SIG-M5 (cell line): ENCODE measurements at regions not wholly inside any gene's neighbourhood (a gene's known extent, or its start where the extent isn't known, plus 50 kb on each side); places are given as distances from the start of the nearest gene placed in this dataset.
"Not testable (repeated sequence)": the region's sequence is repeated elsewhere in the genome, so short reads cannot be mapped to it uniquely, and the experiment has no call there.

ENCODE experiments used
- DNase-seq: peaks from one replicate; lab custom pipeline; 2025; lab: John Stamatoyannopoulos, UW

- no peak for DNase-seq
Measured at GRCh38 chr5:82754036-82754746, 323.0 kb downstream of the TMEM167A start.

- no peak for DNase-seq
Measured at GRCh38 chr5:82753374-82753773, 323.8 kb downstream of the TMEM167A start.

DNA sequence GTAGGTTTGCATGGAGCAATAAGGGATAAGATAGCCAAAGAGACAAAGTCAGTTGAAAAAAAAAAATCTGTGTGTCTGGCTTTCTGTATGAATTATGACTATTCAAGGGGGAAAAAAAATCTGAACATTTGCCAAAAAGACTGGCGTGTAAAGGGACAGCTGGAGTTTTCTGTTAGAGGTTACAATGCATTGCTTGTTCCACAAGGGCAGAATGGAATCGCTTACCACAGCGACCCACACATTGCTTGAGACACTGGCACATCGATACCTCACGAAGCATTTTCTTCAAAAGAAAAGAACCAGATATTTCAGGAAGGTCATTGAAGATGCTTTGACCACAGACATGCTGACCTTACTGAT is 327.8 kb downstream of the TMEM167A start:
- no peak for DNase-seq

DNA sequence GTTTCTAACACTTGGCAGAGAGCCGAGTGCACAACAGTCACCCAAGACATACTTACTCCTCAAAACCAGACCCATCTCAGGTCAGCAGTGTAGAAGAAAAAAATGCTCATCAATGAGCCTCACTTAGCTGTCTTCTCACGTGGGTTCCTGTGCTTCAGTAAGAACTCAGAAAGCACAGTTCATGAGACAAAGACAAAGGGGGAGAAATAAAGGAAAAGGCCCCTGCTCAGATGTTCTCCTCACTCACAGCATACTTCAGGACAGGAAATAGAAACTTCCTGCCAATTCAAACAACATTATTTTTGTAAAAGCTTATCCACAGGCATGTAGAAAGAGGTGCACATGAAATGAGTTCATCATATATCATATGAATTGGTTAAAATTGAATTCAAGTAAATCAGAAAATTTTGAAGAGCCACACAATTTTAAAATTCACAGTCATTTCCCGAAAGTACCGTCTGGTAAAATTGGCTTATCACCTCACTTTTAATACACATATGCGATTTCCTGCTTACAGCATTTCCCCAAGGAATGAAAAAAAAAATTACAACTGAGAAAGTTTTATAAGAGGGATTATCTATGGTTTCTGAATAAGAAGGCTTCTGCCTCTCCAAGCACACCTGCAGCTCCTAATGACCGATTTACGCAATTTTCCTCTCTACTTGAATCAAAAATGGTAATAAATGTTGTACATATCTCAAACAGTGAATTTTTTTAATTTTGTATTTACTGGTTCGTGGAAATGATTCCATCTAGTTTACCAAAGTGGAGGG is 328.3 kb downstream of the TMEM167A start:
- no peak for DNase-seq

DNA sequence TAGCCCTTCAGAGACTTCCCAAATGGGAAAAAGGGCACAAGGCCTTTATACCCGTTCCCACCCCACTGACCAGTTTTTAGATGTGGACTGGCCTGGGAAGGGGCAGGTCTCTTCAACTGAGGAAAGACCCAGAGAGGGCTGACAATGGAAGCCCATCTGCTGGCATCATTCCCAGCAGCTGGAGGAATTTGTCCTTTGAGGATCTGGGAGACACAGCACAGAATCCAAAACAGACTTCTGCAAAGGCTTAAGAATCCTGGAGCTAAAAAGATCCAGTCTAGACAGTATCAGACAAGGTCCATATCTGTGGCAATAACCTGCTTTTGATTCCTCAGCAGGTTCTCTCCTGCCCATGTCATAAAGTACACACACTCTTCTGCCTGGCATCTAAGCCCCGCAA is 329.2 kb downstream of the TMEM167A start:
- no peak for DNase-seq

DNA sequence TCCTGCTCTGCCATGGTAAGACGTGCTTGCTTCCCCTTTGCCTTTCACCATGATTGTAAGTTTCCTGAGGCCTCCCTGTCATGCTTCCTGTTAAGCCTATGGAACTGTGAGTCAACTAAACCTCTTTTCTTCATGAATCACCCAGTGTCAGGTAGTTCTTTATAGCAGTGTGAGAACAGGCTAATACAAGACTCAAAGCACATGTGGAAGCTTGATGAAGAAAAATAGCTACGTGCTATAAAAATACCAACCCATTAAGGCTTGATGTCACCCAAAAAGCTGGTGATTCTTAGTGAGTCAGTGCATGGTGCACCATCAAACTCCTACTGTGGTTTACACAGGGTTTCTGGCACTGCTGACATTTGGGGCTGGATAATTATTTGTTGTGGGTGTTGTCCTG is 332.2 kb downstream of the TMEM167A start:
- no peak for DNase-seq

DNA sequence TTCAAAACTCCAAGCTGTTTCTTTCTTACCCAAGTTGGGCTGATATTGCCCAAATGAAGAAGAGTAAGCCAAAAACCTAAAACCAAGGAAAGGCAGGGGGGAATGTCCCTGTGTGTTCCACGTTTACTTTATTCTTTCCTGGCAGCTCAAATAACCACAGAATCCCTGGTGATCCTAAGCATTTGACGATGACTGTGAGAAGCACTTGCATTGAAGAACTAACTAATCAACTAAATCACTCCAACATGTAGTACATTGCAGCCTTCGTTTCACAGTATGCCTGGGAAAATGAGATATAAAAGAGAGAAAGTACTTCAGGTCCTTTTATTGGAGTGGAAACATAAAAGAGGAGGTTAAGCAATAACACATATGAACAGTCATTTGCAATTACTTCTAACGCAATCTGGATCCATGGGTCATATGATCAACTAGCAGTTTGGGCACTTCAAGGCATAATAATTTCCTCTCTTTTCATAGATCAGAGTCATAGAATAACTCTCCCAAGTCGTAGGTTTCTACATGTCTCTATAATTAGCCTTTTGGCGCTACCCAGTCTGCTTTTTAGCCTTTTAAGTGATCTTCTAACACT is 338.4 kb downstream of the TMEM167A start:
- DNase-seq: no peak

DNA sequence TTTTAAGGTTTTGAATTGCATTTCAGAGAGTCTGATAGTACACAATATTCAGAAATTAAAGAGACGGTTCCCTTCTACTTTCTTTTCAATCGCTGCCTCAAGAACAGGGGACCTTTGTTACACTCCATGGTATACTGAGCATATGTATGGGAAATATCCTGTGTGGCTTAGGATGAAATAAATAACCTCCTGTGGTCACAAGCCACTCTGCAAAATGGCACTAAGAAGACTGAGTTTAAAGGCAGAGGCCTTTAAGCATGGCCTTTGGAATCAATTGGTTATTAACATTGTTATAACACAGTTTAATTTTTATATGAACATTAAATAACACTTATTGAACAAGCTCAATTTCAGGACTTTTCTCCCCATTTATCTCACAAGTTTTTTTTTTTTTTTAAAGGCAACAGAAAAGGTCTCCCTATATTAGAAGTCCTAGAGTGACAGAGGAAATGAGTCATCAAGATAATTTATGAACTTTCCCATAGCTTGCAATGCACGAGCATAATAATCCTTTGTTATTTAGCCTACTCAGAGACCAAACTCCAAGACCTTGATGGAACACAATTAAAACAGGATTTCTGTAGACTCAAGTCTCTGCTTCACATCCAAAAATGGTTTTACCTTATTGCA is 341.9 kb downstream of the TMEM167A start:
- DNase-seq: no peak

DNA sequence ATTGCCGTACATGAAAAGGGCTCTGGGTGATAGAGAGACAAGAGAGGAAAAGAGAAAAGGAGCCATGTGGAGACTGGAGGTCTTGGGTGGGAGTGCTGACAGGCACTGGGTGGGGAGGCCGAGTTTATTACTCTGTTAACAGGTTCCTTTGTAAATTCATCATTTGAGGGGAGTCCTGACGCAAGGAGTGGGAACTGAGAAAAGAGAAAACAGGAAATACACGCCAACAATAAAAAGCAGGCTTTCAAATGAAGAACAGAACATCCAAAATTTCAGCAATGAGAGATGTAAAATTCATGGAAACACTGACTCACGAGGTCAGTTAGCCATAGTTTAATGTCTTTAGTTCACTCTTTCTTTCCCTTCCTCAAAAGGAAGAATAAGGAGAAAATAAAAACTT is 342.8 kb downstream of the TMEM167A start:
- no peak for DNase-seq

DNA sequence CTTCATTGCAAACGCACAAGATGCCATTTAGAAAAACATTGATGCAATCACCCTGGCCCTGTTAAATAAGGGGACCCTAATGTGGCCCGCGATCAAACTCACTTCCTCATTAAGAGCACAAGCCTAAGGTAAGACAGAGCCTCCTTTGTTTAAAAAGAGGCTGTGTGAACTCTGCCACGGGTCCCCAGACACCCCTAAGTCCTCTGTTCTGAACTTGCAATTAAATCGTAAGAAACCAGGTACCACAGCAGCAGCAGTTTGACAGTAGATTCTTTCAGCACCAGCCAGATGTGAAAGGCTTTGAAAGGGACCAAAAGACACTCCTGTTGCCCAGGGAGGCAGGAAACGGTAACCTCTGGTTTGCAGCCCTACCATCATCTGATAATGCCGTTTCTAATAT is 346.3 kb downstream of the TMEM167A start:
- no peak for DNase-seq

GRCh38 chr5:82728926-82729702 is 348.1 kb downstream of the TMEM167A start:
- no peak for DNase-seq

GRCh38 chr5:82723168-82723567 is 354.0 kb downstream of the TMEM167A start:
- DNase-seq: no peak

GRCh38 chr5:82721087-82721410 is 356.1 kb downstream of the TMEM167A start:
- DNase-seq: no peak

DNA sequence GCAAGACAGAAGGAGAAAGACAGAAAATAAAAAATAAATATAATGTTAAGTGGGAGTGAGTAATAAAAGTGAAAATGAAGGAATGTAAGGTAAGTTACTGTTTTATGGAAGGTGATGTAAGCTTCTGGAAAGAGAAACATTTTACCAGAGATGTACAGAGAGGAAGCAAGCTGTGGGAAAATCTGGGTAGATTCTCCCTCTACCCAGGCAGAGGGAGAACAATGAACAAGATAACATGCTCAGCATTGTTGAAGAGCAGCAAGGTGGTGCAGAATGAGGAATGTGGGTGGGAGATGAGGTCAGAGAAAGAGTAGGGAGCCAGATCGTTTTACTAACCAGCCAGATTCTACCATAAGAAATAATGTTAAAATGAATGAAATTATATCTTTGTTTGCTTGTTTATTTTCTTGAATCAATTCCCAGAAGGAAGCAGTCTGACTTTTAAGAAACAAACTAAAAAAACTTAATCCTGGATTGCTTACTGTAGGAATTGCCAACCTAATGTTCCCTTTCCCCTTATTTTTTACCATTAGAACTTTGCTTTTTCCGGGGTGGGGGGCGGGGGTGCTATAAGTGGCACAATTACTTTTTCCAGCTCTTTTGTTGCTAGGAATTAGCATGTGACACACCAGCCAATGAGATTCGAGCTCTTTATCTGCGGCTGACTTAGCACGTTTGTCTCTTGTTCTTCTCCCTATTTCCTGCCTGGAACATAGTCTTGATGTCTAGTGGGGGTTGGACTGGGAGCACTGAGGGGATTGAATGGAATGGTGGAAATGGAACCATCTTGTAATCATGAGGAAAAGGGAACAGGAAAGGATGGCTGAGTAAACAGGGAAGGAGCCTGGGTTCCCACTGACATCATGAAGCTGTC is 356.7 kb downstream of the TMEM167A start:
- no peak for DNase-seq

DNA sequence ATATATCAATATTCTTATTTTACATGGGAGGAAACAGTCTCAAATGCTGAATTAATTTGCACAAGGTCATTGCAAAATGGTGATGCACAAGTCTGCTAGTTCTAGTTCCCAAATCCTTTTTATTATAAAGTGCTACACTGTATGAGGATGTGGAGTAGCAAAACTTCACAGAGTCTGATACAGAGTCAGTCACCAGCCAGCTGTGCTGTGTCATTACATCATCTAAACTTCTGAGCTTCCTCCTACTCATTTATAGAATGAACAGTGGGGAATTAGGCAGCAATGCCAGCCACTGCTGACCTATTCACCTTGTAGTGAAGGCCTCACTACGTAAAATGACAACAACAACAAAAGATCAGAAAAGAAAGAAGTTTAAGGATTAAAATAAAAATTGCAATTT is 357.8 kb downstream of the TMEM167A start:
- DNase-seq: peak; percentile 13

DNA sequence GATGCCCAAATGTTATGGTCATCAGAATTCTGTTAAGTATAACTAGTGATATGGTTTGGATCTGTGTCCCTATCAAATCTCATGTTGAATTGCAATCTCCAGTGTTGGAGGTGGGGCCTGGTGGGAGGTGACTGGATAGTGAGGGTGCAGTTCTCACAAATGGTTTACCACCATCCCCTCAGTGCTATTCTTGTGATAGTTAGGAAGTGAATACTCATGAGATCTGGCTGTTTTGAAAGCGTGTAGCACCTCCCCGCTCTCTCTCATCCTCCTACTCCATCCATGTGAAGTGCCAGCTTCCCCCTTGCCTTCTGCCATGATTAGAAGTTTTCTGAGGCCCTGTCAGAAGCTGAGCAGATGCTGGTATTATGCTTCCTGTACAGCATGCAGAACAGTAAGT is 359.5 kb downstream of the TMEM167A start:
- DNase-seq: no peak

- not testable (repeated sequence) for DNase-seq
Measured at GRCh38 chr5:82714732-82715131, 362.5 kb downstream of the TMEM167A start.

DNA sequence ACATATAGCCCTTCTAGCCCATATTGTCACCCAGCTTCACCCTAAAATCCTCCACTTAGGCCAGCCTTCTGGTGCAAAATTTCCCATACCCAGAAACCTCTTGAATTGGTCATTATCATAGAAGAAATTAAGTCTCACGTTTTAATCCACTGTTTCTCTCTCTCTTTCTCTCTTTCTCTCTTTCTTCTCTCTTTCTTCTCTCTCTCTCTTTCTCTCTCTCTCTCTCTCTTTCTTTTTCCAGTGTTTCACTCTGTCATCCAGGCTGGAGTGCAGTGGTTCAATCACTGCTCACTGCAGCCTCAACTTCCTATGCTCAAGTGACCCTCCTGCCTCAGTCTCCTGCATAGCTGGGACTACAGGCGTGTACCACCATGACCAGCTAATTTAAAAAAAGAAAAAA is 363.4 kb downstream of the TMEM167A start:
- no peak for DNase-seq

DNA sequence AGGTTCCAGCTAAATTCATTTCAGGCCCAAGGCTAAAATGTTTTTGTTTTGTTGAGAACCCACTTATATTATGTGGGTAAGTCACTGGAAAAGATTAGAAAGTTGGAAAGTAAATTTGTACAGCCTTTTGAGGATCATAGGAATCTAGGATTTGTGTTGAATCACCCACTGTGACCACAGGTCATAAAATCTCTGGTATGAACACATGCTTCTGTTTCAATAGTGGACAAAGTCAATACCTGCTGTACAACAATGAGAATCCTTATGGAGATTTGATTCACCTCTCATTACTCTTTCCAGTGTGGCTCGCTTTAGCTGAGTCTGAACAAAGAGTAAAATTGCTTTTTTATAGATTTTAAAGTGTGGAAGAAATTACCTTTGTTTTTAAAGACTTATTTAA is 369.5 kb downstream of the TMEM167A start:
- no peak for DNase-seq

- no peak for DNase-seq
Measured at GRCh38 chr5:82704381-82704780, 372.8 kb downstream of the TMEM167A start.

DNA sequence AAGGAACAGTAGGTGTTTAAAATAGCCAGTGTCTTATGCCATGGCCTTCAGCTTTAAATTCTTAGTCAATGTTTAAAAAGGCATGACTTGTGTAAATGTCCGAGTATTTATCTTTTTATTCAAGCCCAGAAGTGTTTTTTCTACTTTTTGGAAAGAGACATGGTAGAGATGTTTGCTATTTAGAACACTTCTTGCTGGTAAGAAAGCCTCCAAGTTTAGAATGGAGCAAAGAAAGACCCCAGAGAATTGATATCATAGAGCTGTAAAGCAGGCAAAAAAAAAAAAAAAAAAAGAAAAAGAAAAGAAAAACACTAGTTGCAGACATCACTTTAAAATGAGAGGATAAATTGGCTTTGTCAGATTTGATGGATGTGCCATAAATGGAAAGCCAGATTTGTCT is 375.1 kb downstream of the TMEM167A start:
- DNase-seq: no peak
